H1 (cell line): ENCODE measurements at regions not wholly inside any gene's neighbourhood (a gene's known extent, or its start where the extent isn't known, plus 50 kb on each side); places are given as distances from the start of the nearest gene placed in this dataset.
"Not testable (repeated sequence)": the region's sequence is repeated elsewhere in the genome, so short reads cannot be mapped to it uniquely, and the experiment has no call there.

Experiments used
- CTCF ChIA-PET: fragments of 300-600 bp; sonication (Branson Sonifier 250); formaldehyde crosslinking; loops from one replicate; lab custom pipeline; 2021; ENCODE audit not compliant: partially characterized antibody; lab: Charles Lee
- POLR2A ChIA-PET: fragments of 300-600 bp; sonication (Branson Sonifier 250); formaldehyde crosslinking; loops from one replicate; lab custom pipeline; 2021; ENCODE audit warnings: inconsistent platforms; ENCODE audit not compliant: partially characterized antibody; lab: Charles Lee
- DNase-seq, 2 experiments: peaks; one replicate each; pipeline versions ENCODE4 v3.0.0 to v3.0.0-alpha.2; 2010 to 2022; ENCODE audit warnings: low spot score in 2 of 2, low read depth in 1 of 2, mixed read lengths in 1 of 2
- FAIRE-seq: peaks from 2 replicates; lab custom pipeline; 2011; peaks lifted over from hg19 to GRCh38; lab: Jason Lieb, UNC
- H2AFZ ChIP-seq: 2 replicates; pipeline ENCODE4 v1.8.1; 2012; ENCODE audit warnings: low read length, inconsistent platforms
- H2AK5ac ChIP-seq: 2 replicates; pipeline ENCODE4 v1.6.1; 2013; ENCODE audit warnings: low read depth, low read length
- H2BK120ac ChIP-seq: replicated peaks from 2 replicates; pipeline ENCODE3; 2013; ENCODE audit warnings: low read depth, low read length, inconsistent platforms
- H2BK12ac ChIP-seq: 2 replicates; pipeline ENCODE4 v1.6.1; 2013; ENCODE audit warnings: low read depth, low read length
- H2BK15ac ChIP-seq: 2 replicates; pipeline ENCODE4 v1.6.1; 2013; ENCODE audit warnings: low read length
- H2BK20ac ChIP-seq: 2 replicates; pipeline ENCODE4 v1.6.1; 2013; ENCODE audit warnings: low read length
- H2BK5ac ChIP-seq: 2 replicates; pipeline ENCODE4 v1.6.1; 2013; ENCODE audit warnings: low read depth, low read length
- H3K14ac ChIP-seq: 2 replicates; pipeline ENCODE4 v1.6.1; 2013; ENCODE audit warnings: inconsistent platforms; ENCODE audit not compliant: insufficient read length
- H3K18ac ChIP-seq: 2 replicates; pipeline ENCODE4 v1.6.1; 2013; ENCODE audit warnings: low read length; ENCODE audit errors: extremely low read depth
- H3K23ac ChIP-seq: 2 replicates; pipeline ENCODE4 v1.6.1; 2013; ENCODE audit warnings: inconsistent platforms; ENCODE audit not compliant: insufficient read length
- H3K23me2 ChIP-seq: 2 replicates; pipeline ENCODE4 v1.6.1; 2013; ENCODE audit warnings: low read depth, low read length
- H3K27ac ChIP-seq: 2 replicates; pipeline ENCODE4 v1.6.1; 2011; ENCODE audit warnings: low read depth, low read length, inconsistent platforms
- H3K27me3 ChIP-seq, 4 experiments: replicated peaks in 1 of 4; 1 replicate in 1 of 4; 2 replicates in 3 of 4; pipeline versions ENCODE4 v1.6.1 to v1.8.1; 2011 to 2013; ENCODE audit warnings: low read length in 3 of 4, mild to moderate bottlenecking in 3 of 4, inconsistent platforms in 2 of 4, mixed read lengths in 2 of 4, moderate library complexity in 1 of 4; ENCODE audit not compliant: control insufficient read depth in 3 of 4, insufficient read depth in 3 of 4; ENCODE audit errors: extremely low read depth in 1 of 4
- H3K36me3 ChIP-seq, 4 experiments: 2 replicates each; pipeline versions ENCODE4 v1.6.1 to v1.8.1; 2011 to 2013; ENCODE audit warnings: mild to moderate bottlenecking in 4 of 4, low read length in 3 of 4, moderate library complexity in 2 of 4, control low read depth in 1 of 4, inconsistent platforms in 1 of 4; ENCODE audit not compliant: insufficient read depth in 4 of 4, control insufficient read depth in 2 of 4
- H3K4ac ChIP-seq: replicated peaks from 2 replicates; pipeline ENCODE3; 2013; ENCODE audit warnings: low read length, low read depth, mixed read lengths, inconsistent platforms; ENCODE audit not compliant: insufficient read length
- H3K4me1 ChIP-seq, 4 experiments: replicated peaks in 1 of 4; 1 replicate in 1 of 4; 2 replicates in 3 of 4; pipeline versions ENCODE4 v1.6.1 to v1.8.1; 2011 to 2013; ENCODE audit warnings: low read length in 3 of 4, inconsistent platforms in 2 of 4, mixed read lengths in 1 of 4; ENCODE audit not compliant: insufficient read depth in 4 of 4, control insufficient read depth in 3 of 4
- H3K4me2 ChIP-seq, 2 experiments: 2 replicates each; pipeline versions ENCODE4 v1.6.1 to v1.8.1; 2011 to 2013; ENCODE audit warnings: low read depth in 2 of 2, low read length in 2 of 2, control low read depth in 1 of 2, inconsistent platforms in 1 of 2, mild to moderate bottlenecking in 1 of 2; ENCODE audit not compliant: insufficient read depth in 1 of 2
- H3K4me3 ChIP-seq, 4 experiments: fragments of 200-600, 300-600 bp in 1 of 4; sonication (generic), shearing (Covaris generic), sonication (Bioruptor Twin) in 1 of 4; 2 replicates each; pipeline versions ENCODE4 v1.5.1 to v1.8.1; 2011 to 2016; ENCODE audit warnings: low read length in 4 of 4, low read depth in 3 of 4, control low read depth in 2 of 4, inconsistent platforms in 2 of 4, mild to moderate bottlenecking in 2 of 4, mixed read lengths in 1 of 4, moderate library complexity in 1 of 4; ENCODE audit not compliant: insufficient read depth in 2 of 4; ENCODE audit errors: extremely low read depth in 1 of 4
- H3K56ac ChIP-seq: replicated peaks from 2 replicates; pipeline ENCODE3; 2013; ENCODE audit warnings: low read depth, mild to moderate bottlenecking, mixed read lengths, low read length, inconsistent platforms; ENCODE audit not compliant: insufficient read length
- H3K79me1 ChIP-seq: 2 replicates; pipeline ENCODE4 v1.6.1; 2013; ENCODE audit warnings: low read depth, low read length, control low read depth
- H3K79me2 ChIP-seq, 2 experiments: 2 replicates each; pipeline versions ENCODE4 v1.6.1 to v1.8.1; 2012 to 2013; ENCODE audit warnings: low read length in 2 of 2, mild to moderate bottlenecking in 2 of 2, inconsistent platforms in 1 of 2; ENCODE audit not compliant: insufficient read depth in 2 of 2, control insufficient read depth in 1 of 2
- H3K9ac ChIP-seq, 4 experiments: replicated peaks in 1 of 4; 1 replicate in 1 of 4; 2 replicates in 3 of 4; pipeline versions ENCODE4 v1.6.1 to v1.8.1; 2011 to 2013; ENCODE audit warnings: low read depth in 3 of 4, low read length in 3 of 4, control low read depth in 2 of 4, mild to moderate bottlenecking in 2 of 4, moderate library complexity in 2 of 4, inconsistent platforms in 1 of 4; ENCODE audit errors: extremely low read depth in 1 of 4
- H3K9me3 ChIP-seq, 2 experiments: 2 replicates each; pipeline versions ENCODE4 v1.6.1 to v1.8.1; 2012 to 2013; ENCODE audit warnings: mild to moderate bottlenecking in 2 of 2, moderate library complexity in 2 of 2, control low read depth in 1 of 2, inconsistent platforms in 1 of 2, low read depth in 1 of 2, low read length in 1 of 2, mixed read lengths in 1 of 2; ENCODE audit not compliant: insufficient read depth in 2 of 2
- H4K20me1 ChIP-seq, 2 experiments: replicated peaks in 1 of 2; 2 replicates each; pipeline versions ENCODE3 to v1.8.1; 2011 to 2013; ENCODE audit warnings: inconsistent platforms in 2 of 2, low read length in 2 of 2, mild to moderate bottlenecking in 1 of 2; ENCODE audit not compliant: insufficient read depth in 2 of 2, control insufficient read depth in 1 of 2
- H4K5ac ChIP-seq: 2 replicates; pipeline ENCODE4 v1.6.1; 2013; ENCODE audit warnings: low read length, low read depth, mixed read lengths, inconsistent platforms; ENCODE audit not compliant: insufficient read length
- H4K8ac ChIP-seq: 2 replicates; pipeline ENCODE4 v1.8.0; 2013; ENCODE audit warnings: mild to moderate bottlenecking, moderate library complexity, low read length, inconsistent platforms; ENCODE audit not compliant: insufficient read depth; ENCODE audit errors: extremely low read depth
- H4K91ac ChIP-seq: replicated peaks from 2 replicates; pipeline ENCODE3; 2013; ENCODE audit warnings: low read length, mixed read lengths, inconsistent platforms; ENCODE audit not compliant: insufficient read length
- WGBS, 2 experiments: shearing (Covaris generic) in 1 of 2; methylation state at CpG; one replicate each; pipeline versions ENCODE4 v1.1.6 to v1.1.7; 2013 to 2015; ENCODE audit warnings: low lambda C conversion rate in 2 of 2, mixed read lengths in 2 of 2, inconsistent platforms in 1 of 2, low coverage in 1 of 2, missing lambda C conversion rate in 1 of 2; ENCODE audit not compliant: insufficient replicate concordance in 2 of 2, insufficient coverage in 1 of 2, insufficient read length in 1 of 2; ENCODE audit errors: extremely low coverage in 1 of 2, missing lambda C conversion rate in 1 of 2; 5-methylcytosine and 5-hydroxymethylcytosine counted together

DNA sequence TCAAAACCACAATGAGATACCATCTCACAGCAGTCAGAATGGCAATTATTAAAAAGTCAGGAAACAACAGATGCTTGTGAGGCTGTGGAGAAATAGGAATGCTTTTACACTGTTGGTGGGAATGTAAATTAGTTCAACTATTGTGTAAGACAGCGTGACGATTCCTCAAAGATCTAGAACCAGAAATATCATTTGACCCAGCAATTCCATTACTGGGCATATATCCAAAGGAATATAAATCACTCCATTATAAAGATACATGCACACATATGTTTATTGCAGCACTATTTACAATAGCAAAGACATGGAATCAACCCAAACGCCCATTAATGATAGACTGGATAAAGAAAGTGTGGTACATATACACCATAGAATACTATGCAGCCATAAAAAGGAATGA lies 50.6 kb upstream of the DNAJC10 start:
- H3K27ac ChIP-seq, H4K5ac ChIP-seq, H3K36me3 ChIP-seq, H3K4me2 ChIP-seq, H3K18ac ChIP-seq, DNase-seq, H3K4me1 ChIP-seq, H4K8ac ChIP-seq, H2BK120ac ChIP-seq, H3K9me3 ChIP-seq, H3K23ac ChIP-seq, H3K79me1 ChIP-seq, H2BK5ac ChIP-seq, H3K4ac ChIP-seq, H3K27me3 ChIP-seq, H4K91ac ChIP-seq, H2BK12ac ChIP-seq, H3K4me3 ChIP-seq, POLR2A ChIA-PET, H3K23me2 ChIP-seq, H2AK5ac ChIP-seq, H3K79me2 ChIP-seq, H3K14ac ChIP-seq, H2BK15ac ChIP-seq, H2BK20ac ChIP-seq, H3K56ac ChIP-seq, H3K9ac ChIP-seq, FAIRE-seq, H4K20me1 ChIP-seq, H2AFZ ChIP-seq: not testable (repeated sequence)
- CTCF ChIA-PET, result interaction anchor here (0.7 to 2.2 kb wide), 8 partner anchors 15 to 479 kb away, joined by 3 to 11 read pairs (median 6); partner anchors contain the start of gene DNAJC10
- WGBS, 2 experiments, result 89% methylated on average over 3 of the region's 3 CpGs; no CpG with 5 or more reads in 1 of the 2 experiments
